HG03196 (cell line): ENCODE measurements at regions not wholly inside any gene's neighbourhood (a gene's known extent, or its start where the extent isn't known, plus 50 kb on each side); places are given as distances from the start of the nearest gene placed in this dataset.

Experiments used
- ATAC-seq: cut with Tn5 transposase; IDR thresholded peaks from one replicate; pipeline ENCODE4 v1.9.1; 2021; ENCODE audit not compliant: unreplicated experiment

GRCh38 chr17:77534137-77534536 lies 393.4 kb downstream of the SEC14L1 start:
- no peak for ATAC-seq

GRCh38 chr17:77535435-77535834 lies 394.7 kb downstream of the SEC14L1 start:
- no peak for ATAC-seq

- ATAC-seq, result no peak
These were observed 395.1 kb downstream of the SEC14L1 start for GRCh38 chr17:77535892-77536291.

- ATAC-seq, result no peak
These were observed 396.8 kb downstream of the SEC14L1 start for GRCh38 chr17:77537566-77537965.

- ATAC-seq, result no peak
These were observed 399.8 kb downstream of the SEC14L1 start for GRCh38 chr17:77540531-77540930.

- ATAC-seq, result no peak
These were observed 400.2 kb downstream of the SEC14L1 start for GRCh38 chr17:77540975-77541374.

GRCh38 chr17:77542011-77542410 lies 401.2 kb downstream of the SEC14L1 start:
- ATAC-seq, result no peak

GRCh38 chr17:77542551-77543490 lies 402.1 kb downstream of the SEC14L1 start:
- no peak for ATAC-seq

- ATAC-seq, result no peak
These were observed 403.0 kb downstream of the SEC14L1 start for GRCh38 chr17:77543801-77544200.

- ATAC-seq, result no peak
These were observed 403.8 kb downstream of the SEC14L1 start for GRCh38 chr17:77544347-77545110.

GRCh38 chr17:77546772-77547241 lies 406.0 kb downstream of the SEC14L1 start:
- ATAC-seq, result no peak

GRCh38 chr17:77548967-77549366 lies 408.2 kb downstream of the SEC14L1 start:
- no peak for ATAC-seq

- ATAC-seq, result no peak
These were observed 408.7 kb upstream of the TNRC6C start for GRCh38 chr17:77549726-77550366.

- no peak for ATAC-seq
These were observed 404.9 kb upstream of the TNRC6C start for GRCh38 chr17:77553459-77554066.

GRCh38 chr17:77555121-77555591 lies 403.3 kb upstream of the TNRC6C start:
- ATAC-seq, result no peak

GRCh38 chr17:77555741-77556291 lies 402.7 kb upstream of the TNRC6C start:
- ATAC-seq, result no peak

GRCh38 chr17:77556383-77557061 lies 402.0 kb upstream of the TNRC6C start:
- ATAC-seq, result no peak

- no peak for ATAC-seq
These were observed 399.5 kb upstream of the TNRC6C start for GRCh38 chr17:77558846-77559626.

- ATAC-seq, result no peak
These were observed 398.1 kb upstream of the TNRC6C start for GRCh38 chr17:77560381-77560780.
